ENCODE measurements at regions not wholly inside any gene's neighbourhood (a gene's known extent, or its start where the extent isn't known, plus 50 kb on each side); places are given as distances from the start of the nearest gene placed in this dataset.

DNA sequence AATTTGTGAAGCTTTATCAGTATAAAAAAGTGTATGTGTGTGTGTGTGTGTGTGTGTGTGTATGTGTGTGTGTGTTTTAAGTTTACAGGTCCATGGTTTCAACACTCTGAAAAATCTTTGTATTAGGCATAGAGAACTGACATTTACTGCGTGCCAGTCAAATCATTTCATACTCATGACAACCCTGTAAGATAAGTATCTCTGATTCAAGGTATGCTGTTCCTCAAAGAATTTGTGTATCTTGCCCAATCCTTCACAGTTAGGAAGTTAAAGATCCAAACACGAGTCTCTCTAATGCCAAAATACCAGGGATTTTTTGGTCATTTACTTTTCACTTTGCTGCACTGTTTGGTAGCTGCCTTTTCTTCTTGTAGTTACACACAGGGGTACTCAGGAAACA, 1121.3 kb upstream of the AUTS2 start:
- no peak overlapping the region for H3K4me2 ChIP-seq (ENCODE audit: low read depth, low read length, poor library complexity, severe bottlenecking)
- peaks cover 10% of the 10 kb centered on the region; the same call in 1 of the 2 replicates for H3K9me3 ChIP-seq (ENCODE audit: insufficient read depth, low read depth, low read length)
- H4K20me1 ChIP-seq (ENCODE audit: insufficient read depth, low read length, poor library complexity, severe bottlenecking), result no peaks in the 10 kb centered on the region
- no peak overlapping the region for H3K4me3 ChIP-seq (ENCODE audit: low read length, poor library complexity, severe bottlenecking)
- no peaks in the 10 kb centered on the region for H3K27me3 ChIP-seq (ENCODE audit: insufficient read depth, low read length, poor library complexity, severe bottlenecking)
- no peaks in the 10 kb centered on the region for H3K36me3 ChIP-seq (ENCODE audit: insufficient read depth, low read length)
- no peaks in the 10 kb centered on the region for H3F3A ChIP-seq (ENCODE audit: low read depth)
- H2AFZ ChIP-seq (ENCODE audit: low read length), result no peak overlapping the region
- H3K79me2 ChIP-seq (ENCODE audit: insufficient read depth, low read length), result no peaks in the 10 kb centered on the region
- H3K4me1 ChIP-seq (ENCODE audit: insufficient read depth, low read length, poor library complexity, severe bottlenecking), result no peaks in the 10 kb centered on the region
- no peak for TF ChIP-seq EZH2phosphoT487 (IDR thresholded peaks at IDR 0.05; ENCODE audit: borderline replicate concordance)
- TF ChIP-seq, protein P1, sequence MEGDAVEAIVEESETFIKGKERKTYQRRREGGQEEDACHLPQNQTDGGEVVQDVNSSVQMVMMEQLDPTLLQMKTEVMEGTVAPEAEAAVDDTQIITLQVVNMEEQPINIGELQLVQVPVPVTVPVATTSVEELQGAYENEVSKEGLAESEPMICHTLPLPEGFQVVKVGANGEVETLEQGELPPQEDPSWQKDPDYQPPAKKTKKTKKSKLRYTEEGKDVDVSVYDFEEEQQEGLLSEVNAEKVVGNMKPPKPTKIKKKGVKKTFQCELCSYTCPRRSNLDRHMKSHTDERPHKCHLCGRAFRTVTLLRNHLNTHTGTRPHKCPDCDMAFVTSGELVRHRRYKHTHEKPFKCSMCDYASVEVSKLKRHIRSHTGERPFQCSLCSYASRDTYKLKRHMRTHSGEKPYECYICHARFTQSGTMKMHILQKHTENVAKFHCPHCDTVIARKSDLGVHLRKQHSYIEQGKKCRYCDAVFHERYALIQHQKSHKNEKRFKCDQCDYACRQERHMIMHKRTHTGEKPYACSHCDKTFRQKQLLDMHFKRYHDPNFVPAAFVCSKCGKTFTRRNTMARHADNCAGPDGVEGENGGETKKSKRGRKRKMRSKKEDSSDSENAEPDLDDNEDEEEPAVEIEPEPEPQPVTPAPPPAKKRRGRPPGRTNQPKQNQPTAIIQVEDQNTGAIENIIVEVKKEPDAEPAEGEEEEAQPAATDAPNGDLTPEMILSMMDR (conservative IDR thresholded peaks at IDR 0.05; ENCODE audit: low read length), result no peak
- H3K9ac ChIP-seq (ENCODE audit: low read depth, low read length, poor library complexity, severe bottlenecking), result no peak overlapping the region
- H3K9me2 ChIP-seq (replicated peaks; ENCODE audit: low read depth, low read length), result no peaks in the 10 kb centered on the region

DNA sequence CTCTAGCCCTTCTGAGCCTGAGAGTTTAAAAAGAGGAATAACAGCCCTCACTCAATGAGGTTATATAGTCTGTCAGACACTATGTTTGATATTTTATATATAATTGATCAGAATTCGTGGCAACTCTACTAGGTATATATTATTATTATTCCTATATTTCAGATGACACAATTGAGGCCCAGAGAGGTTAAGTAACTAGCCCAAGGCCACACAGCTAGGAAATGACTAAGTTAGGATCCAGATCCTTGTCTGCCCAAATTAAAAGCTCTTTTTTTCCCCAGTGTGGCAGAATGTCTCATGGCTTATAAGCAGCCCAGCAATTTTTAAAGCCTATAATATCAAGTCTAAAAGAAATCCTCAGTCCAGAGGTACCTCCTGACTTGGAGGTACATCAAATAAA, 1119.9 kb upstream of the AUTS2 start:
- Histone ChIP-seq H3K79me2 (ENCODE audit: insufficient read depth, low read length) (no peaks in the 10 kb centered on the region), H3K36me3 (ENCODE audit: insufficient read depth, low read length) (no peaks in the 10 kb centered on the region), H3K4me2 (ENCODE audit: low read depth, low read length, poor library complexity, severe bottlenecking) (no peak overlapping the region), H3F3A (ENCODE audit: low read depth) (no peaks in the 10 kb centered on the region), H3K4me3 (ENCODE audit: low read length, poor library complexity, severe bottlenecking) (no peak overlapping the region), H3K4me1 (ENCODE audit: insufficient read depth, low read length, poor library complexity, severe bottlenecking) (no peaks in the 10 kb centered on the region), H4K20me1 (ENCODE audit: insufficient read depth, low read length, poor library complexity, severe bottlenecking) (no peaks in the 10 kb centered on the region), H3K9me3 (ENCODE audit: insufficient read depth, low read depth, low read length) (peaks cover 10% of the 10 kb centered on the region; the same call in 1 of the 2 replicates), H3K9ac (ENCODE audit: low read depth, low read length, poor library complexity, severe bottlenecking) (no peak overlapping the region), H2AFZ (ENCODE audit: low read length) (no peak overlapping the region), H3K9me2 (replicated peaks; ENCODE audit: low read depth, low read length) (no peaks in the 10 kb centered on the region), H3K27me3 (ENCODE audit: insufficient read depth, low read length, poor library complexity, severe bottlenecking) (no peaks in the 10 kb centered on the region)
- TF ChIP-seq, protein P1 (conservative IDR thresholded peaks at IDR 0.05; ENCODE audit: low read length), result no peak
- TF ChIP-seq EZH2phosphoT487 (IDR thresholded peaks at IDR 0.05; ENCODE audit: borderline replicate concordance), result no peak

GRCh38 chr7:68482800-68483199, 1115.5 kb upstream of the AUTS2 start:
- H3K36me3 ChIP-seq (ENCODE audit: insufficient read depth, low read length), result no peaks in the 10 kb centered on the region
- no peak overlapping the region for H3K4me2 ChIP-seq (ENCODE audit: low read depth, low read length, poor library complexity, severe bottlenecking)
- TF ChIP-seq, protein P1 (conservative IDR thresholded peaks at IDR 0.05; ENCODE audit: low read length), result no peak
- TF ChIP-seq EZH2phosphoT487 (IDR thresholded peaks at IDR 0.05; ENCODE audit: borderline replicate concordance), result no peak
- no peaks in the 10 kb centered on the region for H4K20me1 ChIP-seq (ENCODE audit: insufficient read depth, low read length, poor library complexity, severe bottlenecking)
- no peaks in the 10 kb centered on the region for H3K9me2 ChIP-seq (replicated peaks; ENCODE audit: low read depth, low read length)
- H3K4me3 ChIP-seq (ENCODE audit: low read length, poor library complexity, severe bottlenecking), result no peak overlapping the region
- no peak overlapping the region for H2AFZ ChIP-seq (ENCODE audit: low read length)
- H3K9ac ChIP-seq (ENCODE audit: low read depth, low read length, poor library complexity, severe bottlenecking), result no peak overlapping the region
- H3K9me3 ChIP-seq (ENCODE audit: insufficient read depth, low read depth, low read length), result 0 out of 2 replicates have a peak, but pooled peaks cover 4% of the 10 kb centered on the region
- no peaks in the 10 kb centered on the region for H3K27me3 ChIP-seq (ENCODE audit: insufficient read depth, low read length, poor library complexity, severe bottlenecking)
- no peaks in the 10 kb centered on the region for H3K4me1 ChIP-seq (ENCODE audit: insufficient read depth, low read length, poor library complexity, severe bottlenecking)
- no peaks in the 10 kb centered on the region for H3F3A ChIP-seq (ENCODE audit: low read depth)
- H3K79me2 ChIP-seq (ENCODE audit: insufficient read depth, low read length), result no peaks in the 10 kb centered on the region
